OCI-LY3 (cell line): ENCODE measurements at regions not wholly inside any gene's neighbourhood (a gene's known extent, or its start where the extent isn't known, plus 50 kb on each side); places are given as distances from the start of the nearest gene placed in this dataset.

Experiments used
- EZH2phosphoT487 ChIP-seq: fragments of 200-600 bp; shearing (Covaris generic); IDR thresholded peaks from 2 replicates; pipeline ENCODE4 v1.6.1; 2018; ENCODE audit warnings: antibody characterized with exemption, mixed run types, low read depth
- TF ChIP-seq, protein P1 (sequence below): fragments of 200-600, 300-600 bp; sonication (generic); IDR thresholded peaks from 2 replicates; pipeline ENCODE4 v1.5.1; 2014; ENCODE audit warnings: antibody characterized with exemption, low read length, low read depth

DNA sequence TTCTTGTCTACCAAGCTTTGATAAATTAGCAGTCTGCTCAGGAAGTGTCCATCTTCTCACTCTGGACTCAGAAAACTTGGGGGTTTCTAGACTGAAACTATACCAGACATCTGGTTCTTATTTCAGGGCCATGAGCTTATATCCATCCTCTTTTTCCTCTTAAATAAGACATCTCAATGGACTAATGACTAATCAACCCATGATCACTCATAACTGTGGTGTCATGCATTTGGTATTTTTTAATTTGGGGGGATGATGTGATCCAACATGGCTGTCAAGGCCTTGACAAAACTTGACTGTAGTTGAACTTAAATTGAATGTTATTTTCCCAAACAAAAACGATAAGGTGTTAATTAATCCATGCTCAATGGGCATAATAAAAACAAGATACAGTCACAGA lies 87.8 kb downstream of the GPRASP3 start:
- TF ChIP-seq, protein P1, sequence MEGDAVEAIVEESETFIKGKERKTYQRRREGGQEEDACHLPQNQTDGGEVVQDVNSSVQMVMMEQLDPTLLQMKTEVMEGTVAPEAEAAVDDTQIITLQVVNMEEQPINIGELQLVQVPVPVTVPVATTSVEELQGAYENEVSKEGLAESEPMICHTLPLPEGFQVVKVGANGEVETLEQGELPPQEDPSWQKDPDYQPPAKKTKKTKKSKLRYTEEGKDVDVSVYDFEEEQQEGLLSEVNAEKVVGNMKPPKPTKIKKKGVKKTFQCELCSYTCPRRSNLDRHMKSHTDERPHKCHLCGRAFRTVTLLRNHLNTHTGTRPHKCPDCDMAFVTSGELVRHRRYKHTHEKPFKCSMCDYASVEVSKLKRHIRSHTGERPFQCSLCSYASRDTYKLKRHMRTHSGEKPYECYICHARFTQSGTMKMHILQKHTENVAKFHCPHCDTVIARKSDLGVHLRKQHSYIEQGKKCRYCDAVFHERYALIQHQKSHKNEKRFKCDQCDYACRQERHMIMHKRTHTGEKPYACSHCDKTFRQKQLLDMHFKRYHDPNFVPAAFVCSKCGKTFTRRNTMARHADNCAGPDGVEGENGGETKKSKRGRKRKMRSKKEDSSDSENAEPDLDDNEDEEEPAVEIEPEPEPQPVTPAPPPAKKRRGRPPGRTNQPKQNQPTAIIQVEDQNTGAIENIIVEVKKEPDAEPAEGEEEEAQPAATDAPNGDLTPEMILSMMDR = no peak
- no peak for TF ChIP-seq EZH2phosphoT487
